HEK293 (cell line): ENCODE measurements at regions not wholly inside any gene's neighbourhood (a gene's known extent, or its start where the extent isn't known, plus 50 kb on each side); places are given as distances from the start of the nearest gene placed in this dataset.

Experiments
- CTCF ChIA-PET: fragments of 350-600 bp; formaldehyde crosslinking; extraction: SDS; loops from one replicate; lab custom pipeline; 2021; ENCODE audit warnings: antibody characterized with exemption; lab: Yijun Ruan, JAX
- POLR2A ChIA-PET: fragments of 300-600 bp; formaldehyde crosslinking; extraction: SDS; loops from one replicate; lab custom pipeline; 2020; ENCODE audit warnings: antibody characterized with exemption, inconsistent platforms; lab: Yijun Ruan, JAX
- H3K27ac ChIP-seq: fragments of 200-500 bp; sonication (Bioruptor generic); 2 replicates; pipeline ENCODE4 v1.5.1; 2014; ENCODE audit warnings: low read depth, low read length, control low read depth, inconsistent platforms; ENCODE audit errors: extremely low read depth
- H3K36me3 ChIP-seq, 2 experiments: fragments of 200-500 bp in 1 of 2; sonication (Bioruptor generic) in 1 of 2; 1 replicate in 1 of 2; 2 replicates in 1 of 2; pipeline ENCODE4 v1.5.1; 2014 to 2017; ENCODE audit warnings: inconsistent platforms in 2 of 2, low read length in 2 of 2; ENCODE audit not compliant: control insufficient read depth in 2 of 2, insufficient read depth in 1 of 2
- H3K4me1 ChIP-seq: fragments of 200-500 bp; sonication (Bioruptor generic); 2 replicates; pipeline ENCODE4 v1.5.1; 2014; ENCODE audit warnings: mild to moderate bottlenecking, low read length, inconsistent platforms; ENCODE audit not compliant: control insufficient read depth, insufficient read depth
- H3K4me3 ChIP-seq: 2 replicates; pipeline ENCODE4 v1.5.1; 2011; ENCODE audit warnings: low read depth, mild to moderate bottlenecking, control low read depth, low read length, moderate library complexity
- H3K9me3 ChIP-seq: fragments of 200-500 bp; sonication (Bioruptor generic); 2 replicates; pipeline ENCODE4 v1.5.1; 2014; ENCODE audit warnings: low read depth, low read length, inconsistent platforms; ENCODE audit not compliant: control insufficient read depth, insufficient read depth
- BCL6B ChIP-seq: fragments of 450-650 bp; formaldehyde crosslinking; IDR thresholded peaks from 2 replicates; pipeline ENCODE4 v1.5.1; 2017; ENCODE audit warnings: missing biosample characterization, missing genetic modification characterization
- OSR2 ChIP-seq: fragments of 450-650 bp; formaldehyde crosslinking; IDR thresholded peaks from 2 replicates; pipeline ENCODE4 v1.5.1; 2016; ENCODE audit warnings: missing biosample characterization, missing genetic modification characterization
- SCRT1 ChIP-seq: fragments of 450-650 bp; formaldehyde crosslinking; IDR thresholded peaks from 2 replicates; pipeline ENCODE4 v1.5.1; 2016; ENCODE audit warnings: missing biosample characterization, missing genetic modification characterization, borderline replicate concordance
- SCRT2 ChIP-seq: fragments of 450-650 bp; formaldehyde crosslinking; IDR thresholded peaks from 2 replicates; pipeline ENCODE4 v1.5.1; 2016; ENCODE audit warnings: missing biosample characterization, missing genetic modification characterization
- ZBTB26 ChIP-seq: fragments of 450-650 bp; formaldehyde crosslinking; optimal IDR thresholded peaks from 2 replicates; pipeline ENCODE3; 2016; ENCODE audit warnings: missing biosample characterization, mild to moderate bottlenecking, missing genetic modification characterization
- ZFP41 ChIP-seq: fragments of 450-650 bp; formaldehyde crosslinking; IDR thresholded peaks from 2 replicates; pipeline ENCODE4 v1.5.1; 2016; ENCODE audit warnings: missing biosample characterization, missing genetic modification characterization, borderline replicate concordance
- ZNF501 ChIP-seq: fragments of 450-650 bp; formaldehyde crosslinking; IDR thresholded peaks from 2 replicates; pipeline ENCODE4 v1.5.1; 2016; ENCODE audit warnings: missing biosample characterization, missing genetic modification characterization
- ZNF549 ChIP-seq: fragments of 450-650 bp; IDR thresholded peaks from 2 replicates; pipeline ENCODE4 v1.5.1; 2018; ENCODE audit warnings: missing biosample characterization, missing genetic modification characterization, mild to moderate bottlenecking, inconsistent platforms, moderate library complexity
- ZNF623 ChIP-seq: fragments of 450-650 bp; formaldehyde crosslinking; IDR thresholded peaks from 2 replicates; pipeline ENCODE4 v1.5.1; 2016; ENCODE audit warnings: missing biosample characterization, missing genetic modification characterization
- ZNF654 ChIP-seq: fragments of 450-650 bp; formaldehyde crosslinking; IDR thresholded peaks from 2 replicates; pipeline ENCODE4 v1.5.1; 2016; ENCODE audit warnings: low read depth, missing biosample characterization, missing genetic modification characterization
- ZNF837 ChIP-seq: fragments of 450-650 bp; formaldehyde crosslinking; IDR thresholded peaks from 2 replicates; pipeline ENCODE4 v1.5.1; 2016; ENCODE audit warnings: missing biosample characterization, missing genetic modification characterization
- TF ChIP-seq, protein P1 (sequence below): IDR thresholded peaks from 2 replicates; pipeline ENCODE4 v1.6.1; 2011; ENCODE audit warnings: mild to moderate bottlenecking, low read depth, low read length, borderline replicate concordance
- TF ChIP-seq, protein P2 (sequence below): fragments of 450-650 bp; formaldehyde crosslinking; IDR thresholded peaks from 2 replicates; pipeline ENCODE4 v1.5.1; 2016; ENCODE audit warnings: missing biosample characterization, missing genetic modification characterization

DNA sequence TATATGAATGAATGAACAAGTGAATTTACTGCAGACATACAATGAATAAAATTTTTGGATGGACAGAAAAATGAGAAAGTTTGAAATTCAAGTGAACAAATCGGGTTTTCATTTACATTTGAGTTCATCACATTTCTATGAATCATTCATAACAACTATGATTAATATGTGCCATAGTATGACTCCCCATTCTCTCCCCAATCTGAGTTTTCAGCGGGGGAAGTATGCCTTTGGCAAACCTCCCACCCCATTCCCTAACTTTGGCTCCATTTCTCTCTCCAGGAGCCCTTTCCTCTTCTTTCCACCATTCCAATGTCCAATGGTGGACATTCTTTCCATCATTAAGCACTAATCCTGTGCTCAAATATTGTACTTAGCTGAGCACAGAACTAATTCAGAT, 96.8 kb upstream of the LSM8 start:
- TF ChIP-seq ZBTB26 (no peak), ZNF549 (no peak), ZFP41 (no peak), ZNF623 (tag by site-specific recombination) (no peak), OSR2 (tag by site-specific recombination) (no peak), BCL6B (tag by site-specific recombination) (no peak), SCRT2 (no peak)
- TF ChIP-seq, protein P1, sequence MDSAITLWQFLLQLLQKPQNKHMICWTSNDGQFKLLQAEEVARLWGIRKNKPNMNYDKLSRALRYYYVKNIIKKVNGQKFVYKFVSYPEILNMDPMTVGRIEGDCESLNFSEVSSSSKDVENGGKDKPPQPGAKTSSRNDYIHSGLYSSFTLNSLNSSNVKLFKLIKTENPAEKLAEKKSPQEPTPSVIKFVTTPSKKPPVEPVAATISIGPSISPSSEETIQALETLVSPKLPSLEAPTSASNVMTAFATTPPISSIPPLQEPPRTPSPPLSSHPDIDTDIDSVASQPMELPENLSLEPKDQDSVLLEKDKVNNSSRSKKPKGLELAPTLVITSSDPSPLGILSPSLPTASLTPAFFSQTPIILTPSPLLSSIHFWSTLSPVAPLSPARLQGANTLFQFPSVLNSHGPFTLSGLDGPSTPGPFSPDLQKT = no peak
- TF ChIP-seq, protein P2, sequence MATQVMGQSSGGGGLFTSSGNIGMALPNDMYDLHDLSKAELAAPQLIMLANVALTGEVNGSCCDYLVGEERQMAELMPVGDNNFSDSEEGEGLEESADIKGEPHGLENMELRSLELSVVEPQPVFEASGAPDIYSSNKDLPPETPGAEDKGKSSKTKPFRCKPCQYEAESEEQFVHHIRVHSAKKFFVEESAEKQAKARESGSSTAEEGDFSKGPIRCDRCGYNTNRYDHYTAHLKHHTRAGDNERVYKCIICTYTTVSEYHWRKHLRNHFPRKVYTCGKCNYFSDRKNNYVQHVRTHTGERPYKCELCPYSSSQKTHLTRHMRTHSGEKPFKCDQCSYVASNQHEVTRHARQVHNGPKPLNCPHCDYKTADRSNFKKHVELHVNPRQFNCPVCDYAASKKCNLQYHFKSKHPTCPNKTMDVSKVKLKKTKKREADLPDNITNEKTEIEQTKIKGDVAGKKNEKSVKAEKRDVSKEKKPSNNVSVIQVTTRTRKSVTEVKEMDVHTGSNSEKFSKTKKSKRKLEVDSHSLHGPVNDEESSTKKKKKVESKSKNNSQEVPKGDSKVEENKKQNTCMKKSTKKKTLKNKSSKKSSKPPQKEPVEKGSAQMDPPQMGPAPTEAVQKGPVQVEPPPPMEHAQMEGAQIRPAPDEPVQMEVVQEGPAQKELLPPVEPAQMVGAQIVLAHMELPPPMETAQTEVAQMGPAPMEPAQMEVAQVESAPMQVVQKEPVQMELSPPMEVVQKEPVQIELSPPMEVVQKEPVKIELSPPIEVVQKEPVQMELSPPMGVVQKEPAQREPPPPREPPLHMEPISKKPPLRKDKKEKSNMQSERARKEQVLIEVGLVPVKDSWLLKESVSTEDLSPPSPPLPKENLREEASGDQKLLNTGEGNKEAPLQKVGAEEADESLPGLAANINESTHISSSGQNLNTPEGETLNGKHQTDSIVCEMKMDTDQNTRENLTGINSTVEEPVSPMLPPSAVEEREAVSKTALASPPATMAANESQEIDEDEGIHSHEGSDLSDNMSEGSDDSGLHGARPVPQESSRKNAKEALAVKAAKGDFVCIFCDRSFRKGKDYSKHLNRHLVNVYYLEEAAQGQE = no peak
- Histone ChIP-seq H3K9me3 (no peaks in the 10 kb centered on the region), H3K4me3 (no peak overlapping the region), H3K36me3 (no peaks in the 10 kb centered on the region), H3K4me1 (no peaks in the 10 kb centered on the region), H3K27ac (no peak overlapping the region)
- ChIA-PET POLR2A (no interaction called here), CTCF (no interaction called here)

DNA sequence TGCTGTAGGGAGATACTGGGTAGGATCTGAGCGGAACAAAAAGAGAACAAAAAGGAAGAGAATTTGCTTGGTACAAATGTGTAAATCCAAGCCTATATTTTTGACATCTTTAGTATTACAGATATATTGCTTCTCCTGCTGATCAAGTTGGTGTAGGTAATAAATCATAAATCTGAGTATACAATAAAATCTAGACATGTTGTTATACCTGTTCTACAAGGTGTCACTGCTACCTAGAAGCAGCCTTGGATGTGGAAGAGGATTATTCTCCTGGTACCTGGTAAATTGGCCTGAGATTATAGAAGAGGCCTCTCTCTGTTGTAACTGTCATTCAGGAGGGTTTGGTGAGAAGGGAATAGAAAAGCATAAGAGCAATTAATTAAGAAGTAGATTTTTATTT, 89.9 kb upstream of the LSM8 start:
- H3K27ac ChIP-seq = no peak overlapping the region
- CTCF ChIA-PET = no interaction called here
- TF ChIP-seq SCRT1 (tag by site-specific recombination) (no peak), ZNF501 (tag by site-specific recombination) (no peak)
- no peaks in the 10 kb centered on the region for H3K4me1 ChIP-seq
- H3K36me3 ChIP-seq = no peaks in the 10 kb centered on the region
- POLR2A ChIA-PET = no interaction called here
- no peaks in the 10 kb centered on the region for H3K9me3 ChIP-seq
- no peak overlapping the region for H3K4me3 ChIP-seq

DNA sequence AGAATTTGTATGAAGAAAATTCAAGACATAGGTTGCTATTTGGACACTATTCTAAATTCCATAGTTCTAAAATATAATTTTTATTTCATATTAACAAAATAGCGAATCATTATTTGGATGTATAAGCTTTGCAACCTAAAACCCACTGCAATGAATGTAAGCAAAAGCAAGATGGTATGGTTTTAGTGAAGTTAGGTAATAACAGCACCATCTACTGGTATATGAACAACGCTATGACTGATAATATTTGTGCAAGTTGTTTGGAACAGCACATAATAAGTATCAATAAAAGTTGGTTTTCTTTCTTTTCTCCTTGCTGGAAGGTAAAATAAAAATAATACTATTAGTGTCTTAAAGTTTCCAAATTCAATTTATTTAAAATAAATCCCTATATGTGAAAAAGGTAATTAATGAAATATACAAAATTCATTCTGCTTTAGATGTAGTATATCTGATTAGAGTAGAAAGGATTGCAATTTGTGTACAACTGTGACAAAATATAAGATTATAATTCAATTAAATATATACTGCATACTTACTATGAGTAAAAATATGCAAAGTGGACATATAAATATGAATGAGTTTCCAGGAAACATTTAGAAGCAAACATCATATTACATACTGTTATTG, 79.0 kb upstream of the LSM8 start:
- no peaks in the 10 kb centered on the region for H3K4me1 ChIP-seq
- no peaks in the 10 kb centered on the region for H3K36me3 ChIP-seq
- H3K27ac ChIP-seq = no peak overlapping the region
- TF ChIP-seq ZNF837 (tag by site-specific recombination) = no peak
- peak; percentile 73 for TF ChIP-seq ZNF654 (tag by site-specific recombination)
- H3K9me3 ChIP-seq = no peaks in the 10 kb centered on the region
- CTCF ChIA-PET = interaction anchor here (0.6 to 1.0 kb wide), 8 partner anchors 14 to 535 kb away, joined by 3 to 4 read pairs (median 3); no protein-coding TSS in a partner anchor
- H3K4me3 ChIP-seq = no peak overlapping the region
- POLR2A ChIA-PET = no interaction called here
